Left ventricle myocardium inferior (tissue), 1 donor: ENCODE measurements at regions not wholly inside any gene's neighbourhood (a gene's known extent, or its start where the extent isn't known, plus 50 kb on each side); places are given as distances from the start of the nearest gene placed in this dataset.

Source experiments
- DNase-seq: peaks from one replicate; pipeline ENCODE4 v3.0.0-alpha.2; 2020
- H3K27ac ChIP-seq: fragments of 200-600 bp; replicated peaks from 2 replicates; pipeline ENCODE4 v1.8.0; 2021
- H3K27me3 ChIP-seq: fragments of 200-600 bp; 2 replicates; pipeline ENCODE4 v1.8.0; 2021; ENCODE audit warnings: low read depth
- H3K36me3 ChIP-seq: fragments of 200-600 bp; 2 replicates; pipeline ENCODE4 v1.8.0; 2021
- H3K4me1 ChIP-seq: fragments of 200-600 bp; 2 replicates; pipeline ENCODE4 v1.8.0; 2021
- H3K4me3 ChIP-seq: fragments of 200-600 bp; 2 replicates; pipeline ENCODE4 v1.8.0; 2021; ENCODE audit warnings: mild to moderate bottlenecking, moderate library complexity
- H3K9me3 ChIP-seq: fragments of 200-600 bp; replicated peaks from 2 replicates; pipeline ENCODE4 v1.8.0; 2021
- intact Hi-C: fragments of 100-400 bp; cut with micrococcal nuclease; formaldehyde crosslinking; loops from one replicate; pipeline ENCODE4 v1.11.0; 2022
- TF ChIP-seq, protein P1 (sequence below): fragments of 200-600 bp; IDR thresholded peaks from 2 replicates; pipeline ENCODE4 v1.8.0; 2021; ENCODE audit warnings: antibody characterized with exemption, mild to moderate bottlenecking, borderline replicate concordance
- donor health status: DM: no; HTN: yes; CAD: no; lungs with severe emphysema.

- no peaks in the 10 kb centered on the region for H3K9me3 ChIP-seq
- no peak overlapping the region for H3K27ac ChIP-seq
- no peak overlapping the region for H3K4me3 ChIP-seq
- TF ChIP-seq, protein P1, sequence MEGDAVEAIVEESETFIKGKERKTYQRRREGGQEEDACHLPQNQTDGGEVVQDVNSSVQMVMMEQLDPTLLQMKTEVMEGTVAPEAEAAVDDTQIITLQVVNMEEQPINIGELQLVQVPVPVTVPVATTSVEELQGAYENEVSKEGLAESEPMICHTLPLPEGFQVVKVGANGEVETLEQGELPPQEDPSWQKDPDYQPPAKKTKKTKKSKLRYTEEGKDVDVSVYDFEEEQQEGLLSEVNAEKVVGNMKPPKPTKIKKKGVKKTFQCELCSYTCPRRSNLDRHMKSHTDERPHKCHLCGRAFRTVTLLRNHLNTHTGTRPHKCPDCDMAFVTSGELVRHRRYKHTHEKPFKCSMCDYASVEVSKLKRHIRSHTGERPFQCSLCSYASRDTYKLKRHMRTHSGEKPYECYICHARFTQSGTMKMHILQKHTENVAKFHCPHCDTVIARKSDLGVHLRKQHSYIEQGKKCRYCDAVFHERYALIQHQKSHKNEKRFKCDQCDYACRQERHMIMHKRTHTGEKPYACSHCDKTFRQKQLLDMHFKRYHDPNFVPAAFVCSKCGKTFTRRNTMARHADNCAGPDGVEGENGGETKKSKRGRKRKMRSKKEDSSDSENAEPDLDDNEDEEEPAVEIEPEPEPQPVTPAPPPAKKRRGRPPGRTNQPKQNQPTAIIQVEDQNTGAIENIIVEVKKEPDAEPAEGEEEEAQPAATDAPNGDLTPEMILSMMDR, result no peak
- DNase-seq, result no peak
- intact Hi-C loops, result no loop called here
- no peaks in the 10 kb centered on the region for H3K27me3 ChIP-seq
- peaks cover 15% of the 10 kb centered on the region for H3K4me1 ChIP-seq
- no peaks in the 10 kb centered on the region for H3K36me3 ChIP-seq
Measured at GRCh38 chr14:84965279-84965678, 564.7 kb upstream of the FLRT2 start.

DNA sequence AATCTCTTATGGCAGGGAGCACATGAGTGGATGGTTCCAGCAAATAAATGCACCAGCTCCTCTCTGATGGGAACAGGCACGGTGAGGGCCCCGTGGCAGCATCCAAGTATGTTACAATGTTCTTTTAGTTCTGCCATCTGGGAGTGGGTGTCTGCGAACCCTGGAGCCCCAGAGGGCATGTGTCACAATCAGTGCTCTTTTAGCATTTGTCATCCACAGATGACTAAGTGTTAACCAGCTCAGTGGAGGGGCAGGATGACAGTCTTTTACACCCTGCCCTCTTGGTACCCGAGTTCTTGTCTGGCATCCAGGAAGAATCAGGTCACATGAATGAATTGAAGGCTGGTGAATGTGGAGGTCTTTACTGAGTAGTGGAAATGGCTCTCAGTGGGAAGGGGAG lies 560.4 kb upstream of the FLRT2 start:
- H3K27me3 ChIP-seq, result no peaks in the 10 kb centered on the region
- H3K9me3 ChIP-seq, result no peaks in the 10 kb centered on the region
- no peak overlapping the region for H3K4me3 ChIP-seq
- TF ChIP-seq, protein P1, result no peak
- H3K27ac ChIP-seq, result no peak overlapping the region
- intact Hi-C loops, result no loop called here
- H3K36me3 ChIP-seq, result no peaks in the 10 kb centered on the region
- DNase-seq, result no peak
- H3K4me1 ChIP-seq, result no peaks in the 10 kb centered on the region

GRCh38 chr14:84975241-84975902 lies 554.6 kb upstream of the FLRT2 start:
- Histone ChIP-seq H3K36me3 (no peaks in the 10 kb centered on the region), H3K4me1 (no peaks in the 10 kb centered on the region), H3K27ac (no peak overlapping the region), H3K27me3 (no peaks in the 10 kb centered on the region), H3K4me3 (no peak overlapping the region), H3K9me3 (no peaks in the 10 kb centered on the region)
- intact Hi-C loops, result no loop called here
- TF ChIP-seq, protein P1, result no peak
- no peak for DNase-seq

DNA sequence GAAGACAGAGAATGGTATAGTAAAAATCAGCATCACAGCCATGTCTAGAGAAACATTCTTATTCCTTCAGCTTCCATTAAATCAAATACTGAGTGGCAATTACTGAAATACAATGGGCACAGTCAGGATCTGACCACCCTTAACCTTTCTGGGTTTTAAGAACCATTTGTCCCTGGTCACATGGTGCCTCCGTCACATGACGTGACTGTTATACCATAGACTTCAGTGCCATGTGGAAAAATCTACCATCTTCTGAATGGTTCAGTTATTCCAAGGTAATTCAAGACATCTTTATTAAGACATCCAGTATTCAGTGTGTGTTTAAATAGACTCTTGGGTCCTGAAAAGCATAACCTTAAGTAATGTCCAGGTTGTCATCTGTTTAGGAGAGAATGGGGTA lies 553.1 kb upstream of the FLRT2 start:
- TF ChIP-seq, protein P1, result no peak
- no peak overlapping the region for H3K27ac ChIP-seq
- H3K36me3 ChIP-seq, result no peaks in the 10 kb centered on the region
- H3K9me3 ChIP-seq, result no peaks in the 10 kb centered on the region
- DNase-seq, result no peak
- no peaks in the 10 kb centered on the region for H3K4me1 ChIP-seq
- intact Hi-C loops, result no loop called here
- no peak overlapping the region for H3K4me3 ChIP-seq
- no peaks in the 10 kb centered on the region for H3K27me3 ChIP-seq

- Histone ChIP-seq H3K9me3 (no peaks in the 10 kb centered on the region), H3K4me3 (no peak overlapping the region), H3K4me1 (no peaks in the 10 kb centered on the region), H3K36me3 (no peaks in the 10 kb centered on the region), H3K27ac (no peak overlapping the region), H3K27me3 (no peaks in the 10 kb centered on the region)
- no peak for DNase-seq
- intact Hi-C loops, result no loop called here
- TF ChIP-seq, protein P1, result no peak
Measured at GRCh38 chr14:84987042-84987441, 542.9 kb upstream of the FLRT2 start.
